ENCODE measurements at regions not wholly inside any gene's neighbourhood (a gene's known extent, or its start where the extent isn't known, plus 50 kb on each side); places are given as distances from the start of the nearest gene placed in this dataset.

DNA sequence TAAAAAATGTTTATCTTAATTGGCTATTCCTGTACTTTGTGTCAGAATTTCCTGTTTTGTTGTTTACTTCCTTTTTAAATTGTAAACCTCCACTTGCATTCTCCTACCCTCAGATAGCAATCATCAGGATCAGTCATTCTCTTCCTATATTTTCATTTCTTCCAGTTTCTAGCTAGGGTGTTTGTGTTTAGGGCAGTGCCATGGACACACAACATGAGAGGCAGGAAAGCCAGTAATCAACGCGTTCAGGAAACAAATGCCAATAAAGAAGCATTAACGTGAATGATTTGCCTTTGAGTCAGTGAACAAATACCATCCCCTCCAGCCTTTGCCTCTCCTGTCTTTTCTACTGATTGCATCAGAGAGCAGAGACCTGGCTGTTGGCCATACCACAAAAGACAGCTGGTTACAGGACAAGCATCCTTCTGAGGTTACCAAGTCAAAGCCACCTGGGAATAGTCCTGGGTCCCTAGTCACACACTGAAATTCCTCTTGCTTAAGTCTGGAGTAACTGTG is 56.7 kb upstream of the FHL2 start:
- no peak for TF ChIP-seq JUND (IDR thresholded peaks at IDR 0.05)
- TF ChIP-seq CTCF (IDR thresholded peaks at IDR 0.05) = no peak

All from SK-N-SH (cell line).